OCI-LY1 (cell line): ENCODE measurements at regions not wholly inside any gene's neighbourhood (a gene's known extent, or its start where the extent isn't known, plus 50 kb on each side); places are given as distances from the start of the nearest gene placed in this dataset.
"Not testable (repeated sequence)": the region's sequence is repeated elsewhere in the genome, so short reads cannot be mapped to it uniquely, and the experiment has no call there.

Source experiments
- H2AFZ ChIP-seq: fragments of 200-600 bp; sonication (generic), shearing (Covaris generic); 2 replicates; pipeline ENCODE4 v1.6.0; 2014; ENCODE audit warnings: antibody characterized with exemption, mild to moderate bottlenecking, low read length
- H3F3A ChIP-seq: fragments of 200-600 bp; sonication (generic), shearing (Covaris generic); 2 replicates; pipeline ENCODE4 v1.6.0; 2014; ENCODE audit warnings: mild to moderate bottlenecking, antibody characterized with exemption, low read length, moderate library complexity; ENCODE audit not compliant: insufficient read depth
- H3K27ac ChIP-seq: fragments of 200-600 bp; sonication (generic); 2 replicates; pipeline ENCODE4 v1.5.1; 2014; ENCODE audit warnings: low read length, mixed run types, mild to moderate bottlenecking, low read depth; ENCODE audit not compliant: poor library complexity, severe bottlenecking
- H3K27me3 ChIP-seq: fragments of 200-600 bp; sonication (generic); 2 replicates; pipeline ENCODE4 v1.6.0; 2014; ENCODE audit warnings: antibody characterized with exemption, mild to moderate bottlenecking, low read length, moderate library complexity; ENCODE audit not compliant: insufficient read depth
- H3K36me3 ChIP-seq: fragments of 200-600 bp; sonication (generic); 2 replicates; pipeline ENCODE4 v1.6.1; 2014; ENCODE audit warnings: mild to moderate bottlenecking, antibody characterized with exemption, low read length, moderate library complexity, mixed read lengths; ENCODE audit not compliant: insufficient read depth
- H3K4me1 ChIP-seq: fragments of 200-600 bp; sonication (generic); 2 replicates; pipeline ENCODE4 v1.5.1; 2014; ENCODE audit warnings: mild to moderate bottlenecking, low read length, moderate library complexity; ENCODE audit not compliant: insufficient read depth, severe bottlenecking
- H3K4me2 ChIP-seq: fragments of 200-600 bp; sonication (generic), shearing (Covaris generic); 2 replicates; pipeline ENCODE4 v1.6.1; 2014; ENCODE audit warnings: low read length
- H3K4me3 ChIP-seq: fragments of 200-600 bp; sonication (generic); 2 replicates; pipeline ENCODE4 v1.5.1; 2014; ENCODE audit warnings: low read length, low read depth, mild to moderate bottlenecking, mixed read lengths; ENCODE audit not compliant: poor library complexity, severe bottlenecking
- H3K79me2 ChIP-seq: fragments of 200-600 bp; shearing (Covaris generic); 2 replicates; pipeline ENCODE4 v1.6.1; 2016; ENCODE audit warnings: mixed run types, low read length, mixed read lengths; ENCODE audit not compliant: insufficient read depth
- H3K9ac ChIP-seq: fragments of 200-600 bp; sonication (generic), shearing (Covaris generic); 2 replicates; pipeline ENCODE4 v1.6.1; 2014; ENCODE audit warnings: mild to moderate bottlenecking, low read length, mixed read lengths
- H3K9me2 ChIP-seq: fragments of 200-600 bp; sonication (generic), shearing (Covaris generic); 2 replicates; pipeline ENCODE4 v1.6.1; 2014; ENCODE audit warnings: low read depth, mild to moderate bottlenecking, low read length, mixed read lengths
- H3K9me3 ChIP-seq: fragments of 200-600 bp; shearing (Covaris generic); 2 replicates; pipeline ENCODE4 v1.6.1; 2014; ENCODE audit warnings: low read length, mixed read lengths
- H4K20me1 ChIP-seq: fragments of 200-600 bp; sonication (generic), shearing (Covaris generic); 2 replicates; pipeline ENCODE4 v1.6.0; 2016; ENCODE audit warnings: mild to moderate bottlenecking, low read length; ENCODE audit not compliant: insufficient read depth
- CTCF ChIP-seq: fragments of 200-600 bp; sonication (generic), shearing (Covaris generic); IDR thresholded peaks from 2 replicates; pipeline ENCODE4 v1.5.1; 2017; ENCODE audit warnings: mild to moderate bottlenecking, antibody characterized with exemption, low read length, moderate library complexity, mixed read lengths
- EZH2 ChIP-seq: fragments of 200-600 bp; sonication (generic), shearing (Covaris generic); IDR thresholded peaks from 2 replicates; pipeline ENCODE4 v1.8.0; 2017; ENCODE audit warnings: borderline replicate concordance, mixed run types, mild to moderate bottlenecking, antibody characterized with exemption, low read length, moderate library complexity, mixed read lengths

GRCh38 chr13:63842102-63842501 lies 2426.5 kb upstream of the PCDH20 start:
- no peak overlapping the region for H3K9ac ChIP-seq
- no peak overlapping the region for H2AFZ ChIP-seq
- H3K9me3 ChIP-seq = no peaks in the 10 kb centered on the region
- H3F3A ChIP-seq = no peaks in the 10 kb centered on the region
- H3K27ac ChIP-seq = no peak overlapping the region
- no peaks in the 10 kb centered on the region for H4K20me1 ChIP-seq
- no peaks in the 10 kb centered on the region for H3K36me3 ChIP-seq
- no peaks in the 10 kb centered on the region for H3K79me2 ChIP-seq
- H3K4me3 ChIP-seq = no peak overlapping the region
- no peaks in the 10 kb centered on the region for H3K27me3 ChIP-seq
- no peaks in the 10 kb centered on the region for H3K9me2 ChIP-seq
- H3K4me1 ChIP-seq = no peaks in the 10 kb centered on the region
- TF ChIP-seq CTCF = no peak
- TF ChIP-seq EZH2 = no peak
- no peak overlapping the region for H3K4me2 ChIP-seq

- no peaks in the 10 kb centered on the region for H3K79me2 ChIP-seq
- no peaks in the 10 kb centered on the region for H3K27me3 ChIP-seq
- no peak overlapping the region for H3K4me2 ChIP-seq
- no peaks in the 10 kb centered on the region for H3K9me3 ChIP-seq
- no peaks in the 10 kb centered on the region for H3K9me2 ChIP-seq
- no peak for TF ChIP-seq EZH2
- no peak for TF ChIP-seq CTCF
- H3K36me3 ChIP-seq = no peaks in the 10 kb centered on the region
- H4K20me1 ChIP-seq = no peaks in the 10 kb centered on the region
- no peak overlapping the region for H3K27ac ChIP-seq
- no peak overlapping the region for H3K4me3 ChIP-seq
- no peaks in the 10 kb centered on the region for H3K4me1 ChIP-seq
- H3K9ac ChIP-seq = no peak overlapping the region
- H3F3A ChIP-seq = no peaks in the 10 kb centered on the region
- no peak overlapping the region for H2AFZ ChIP-seq
Measured at GRCh38 chr13:63840551-63841421, 2425.1 kb upstream of the PCDH20 start.

GRCh38 chr13:63838366-63839110 lies 2422.9 kb upstream of the PCDH20 start:
- no peak overlapping the region for H3K9ac ChIP-seq
- no peaks in the 10 kb centered on the region for H3K9me3 ChIP-seq
- H3K27ac ChIP-seq = no peak overlapping the region
- H3K4me1 ChIP-seq = no peaks in the 10 kb centered on the region
- no peaks in the 10 kb centered on the region for H4K20me1 ChIP-seq
- no peaks in the 10 kb centered on the region for H3F3A ChIP-seq
- no peaks in the 10 kb centered on the region for H3K36me3 ChIP-seq
- no peaks in the 10 kb centered on the region for H3K27me3 ChIP-seq
- H3K4me3 ChIP-seq = no peak overlapping the region
- H3K79me2 ChIP-seq = no peaks in the 10 kb centered on the region
- TF ChIP-seq CTCF (no peak), EZH2 (no peak)
- H3K4me2 ChIP-seq = no peak overlapping the region
- H3K9me2 ChIP-seq = no peaks in the 10 kb centered on the region
- H2AFZ ChIP-seq = no peak overlapping the region

- not testable (repeated sequence) for H3K9ac ChIP-seq, H3K4me2 ChIP-seq, H3K4me1 ChIP-seq, H3F3A ChIP-seq, H2AFZ ChIP-seq, H3K9me2 ChIP-seq, H3K27me3 ChIP-seq, H3K9me3 ChIP-seq, H3K27ac ChIP-seq, H3K36me3 ChIP-seq, H3K79me2 ChIP-seq, H3K4me3 ChIP-seq, H4K20me1 ChIP-seq
Measured at GRCh38 chr13:63837701-63838100, 2422.1 kb upstream of the PCDH20 start.

GRCh38 chr13:63829609-63830008 lies 2414.0 kb upstream of the PCDH20 start:
- not testable (repeated sequence) for H3K27ac ChIP-seq, H3K4me1 ChIP-seq, H3K36me3 ChIP-seq, H4K20me1 ChIP-seq, H2AFZ ChIP-seq, H3K9me3 ChIP-seq, H3F3A ChIP-seq, H3K27me3 ChIP-seq, H3K4me2 ChIP-seq, H3K9ac ChIP-seq, H3K4me3 ChIP-seq, H3K9me2 ChIP-seq, H3K79me2 ChIP-seq
